ENCODE measurements at regions not wholly inside any gene's neighbourhood (a gene's known extent, or its start where the extent isn't known, plus 50 kb on each side); places are given as distances from the start of the nearest gene placed in this dataset.

- Histone ChIP-seq H3K4me1 (peaks cover 0 to 10% (median 8%) of the 10 kb centered on the region in 4 donors), H3K9me3 (no peaks in the 10 kb centered on the region), H3K36me3 (no peaks in the 10 kb centered on the region), H3K4me3 (no peak overlapping the region), H3K27me3 (no peaks in the 10 kb centered on the region), H3K27ac (replicated peaks in 1 of 4) (no peak overlapping the region)
- 81% methylated on average over 2 of the region's 2 CpGs for WGBS
- intact Hi-C loops (cut with DNase I) = no loop called here
- DNase-seq (ENCODE audit: extremely low spot score) = no peak
- TF ChIP-seq POLR2A (IDR thresholded peaks at IDR 0.05; ENCODE audit: low read depth) (no peak), EP300 (IDR thresholded peaks at IDR 0.05) (no peak), POLR2AphosphoS5 (IDR thresholded peaks at IDR 0.05) (no peak)
- TF ChIP-seq, protein P1, sequence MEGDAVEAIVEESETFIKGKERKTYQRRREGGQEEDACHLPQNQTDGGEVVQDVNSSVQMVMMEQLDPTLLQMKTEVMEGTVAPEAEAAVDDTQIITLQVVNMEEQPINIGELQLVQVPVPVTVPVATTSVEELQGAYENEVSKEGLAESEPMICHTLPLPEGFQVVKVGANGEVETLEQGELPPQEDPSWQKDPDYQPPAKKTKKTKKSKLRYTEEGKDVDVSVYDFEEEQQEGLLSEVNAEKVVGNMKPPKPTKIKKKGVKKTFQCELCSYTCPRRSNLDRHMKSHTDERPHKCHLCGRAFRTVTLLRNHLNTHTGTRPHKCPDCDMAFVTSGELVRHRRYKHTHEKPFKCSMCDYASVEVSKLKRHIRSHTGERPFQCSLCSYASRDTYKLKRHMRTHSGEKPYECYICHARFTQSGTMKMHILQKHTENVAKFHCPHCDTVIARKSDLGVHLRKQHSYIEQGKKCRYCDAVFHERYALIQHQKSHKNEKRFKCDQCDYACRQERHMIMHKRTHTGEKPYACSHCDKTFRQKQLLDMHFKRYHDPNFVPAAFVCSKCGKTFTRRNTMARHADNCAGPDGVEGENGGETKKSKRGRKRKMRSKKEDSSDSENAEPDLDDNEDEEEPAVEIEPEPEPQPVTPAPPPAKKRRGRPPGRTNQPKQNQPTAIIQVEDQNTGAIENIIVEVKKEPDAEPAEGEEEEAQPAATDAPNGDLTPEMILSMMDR (IDR thresholded peaks at IDR 0.05) = no peak
Observed at GRCh38 chr13:105329359-105329758, 1206.1 kb downstream of the EFNB2 start.

- intact Hi-C loops (cut with DNase I) = no loop called here
- WGBS = 85% methylated on average over 4 of the region's 4 CpGs
- no peak for TF ChIP-seq POLR2AphosphoS5 (IDR thresholded peaks at IDR 0.05)
Observed at GRCh38 chr13:105328212-105328611, 1207.2 kb downstream of the EFNB2 start.

GRCh38 chr13:105327581-105328126 is 1207.8 kb downstream of the EFNB2 start:
- no peaks in the 10 kb centered on the region for H3K9me3 ChIP-seq
- intact Hi-C loops (cut with DNase I) = no loop called here
- no peaks in the 10 kb centered on the region for H3K27me3 ChIP-seq
- DNase-seq (ENCODE audit: extremely low spot score) = no peak
- H3K4me3 ChIP-seq = no peak overlapping the region
- TF ChIP-seq POLR2AphosphoS5 (IDR thresholded peaks at IDR 0.05) (no peak), POLR2A (IDR thresholded peaks at IDR 0.05; ENCODE audit: low read depth) (no peak), EP300 (IDR thresholded peaks at IDR 0.05) (no peak)
- TF ChIP-seq, protein P1 (IDR thresholded peaks at IDR 0.05) = no peak
- 61% methylated on average over 3 of the region's 3 CpGs for WGBS
- no peaks in the 10 kb centered on the region for H3K36me3 ChIP-seq
- H3K4me1 ChIP-seq = no peaks in the 10 kb centered on the region
- no peak overlapping the region for H3K27ac ChIP-seq (replicated peaks in 1 of 4)

More at GRCh38 chr13:105328212-105328611, 1207.2 kb downstream of the EFNB2 start:
- Histone ChIP-seq H3K9me3 (no peaks in the 10 kb centered on the region), H3K36me3 (no peaks in the 10 kb centered on the region), H3K4me3 (no peak overlapping the region), H3K27me3 (no peaks in the 10 kb centered on the region), H3K27ac (replicated peaks in 1 of 4) (no peak overlapping the region), H3K4me1 (no peaks in the 10 kb centered on the region)
- no peak for DNase-seq (ENCODE audit: extremely low spot score)

- intact Hi-C loops (cut with DNase I) = no loop called here
- no peak overlapping the region for H3K4me3 ChIP-seq
- H3K27ac ChIP-seq (replicated peaks in 1 of 4) = no peak overlapping the region
- DNase-seq (ENCODE audit: extremely low spot score) = no peak
- H3K27me3 ChIP-seq = no peaks in the 10 kb centered on the region
- 80% methylated on average over 6 of the region's 6 CpGs for WGBS
- no peaks in the 10 kb centered on the region for H3K4me1 ChIP-seq
- H3K9me3 ChIP-seq = no peaks in the 10 kb centered on the region
- H3K36me3 ChIP-seq = no peaks in the 10 kb centered on the region
- TF ChIP-seq, protein P1 (IDR thresholded peaks at IDR 0.05) = no peak
- TF ChIP-seq EP300 (IDR thresholded peaks at IDR 0.05) (no peak), POLR2A (IDR thresholded peaks at IDR 0.05; ENCODE audit: low read depth) (no peak), POLR2AphosphoS5 (IDR thresholded peaks at IDR 0.05) (no peak)
Observed at GRCh38 chr13:105319875-105320274, 1215.6 kb downstream of the EFNB2 start.

GRCh38 chr13:105316731-105317130 is 1218.7 kb downstream of the EFNB2 start:
- no peak for TF ChIP-seq EP300 (IDR thresholded peaks at IDR 0.05)
- TF ChIP-seq POLR2A (IDR thresholded peaks at IDR 0.05; ENCODE audit: low read depth) = no peak
- TF ChIP-seq, protein P1 (IDR thresholded peaks at IDR 0.05) = no peak
- no peak for TF ChIP-seq POLR2AphosphoS5 (IDR thresholded peaks at IDR 0.05)
- DNase-seq (ENCODE audit: extremely low spot score) = no peak
- Histone ChIP-seq H3K27ac (replicated peaks in 1 of 4) (no peak overlapping the region), H3K27me3 (no peaks in the 10 kb centered on the region), H3K4me1 (no peaks in the 10 kb centered on the region), H3K9me3 (no peaks in the 10 kb centered on the region), H3K4me3 (no peak overlapping the region), H3K36me3 (no peaks in the 10 kb centered on the region)
- WGBS = 80% methylated on average over 4 of the region's 4 CpGs
- intact Hi-C loops (cut with DNase I) = no loop called here

Measured in esophagus muscularis mucosa (tissue), 4 donors.